Renal cortex interstitium (tissue), 11 donors: ENCODE measurements at regions not wholly inside any gene's neighbourhood (a gene's known extent, or its start where the extent isn't known, plus 50 kb on each side); places are given as distances from the start of the nearest gene placed in this dataset.

Experiments
- DNase-seq, 11 donors: peaks; one replicate each; pipeline ENCODE4 v3.0.0-alpha.2; 2013; ENCODE audit warnings: low read depth in 9 of 11, low spot score in 4 of 11; ENCODE audit errors: extremely low read depth in 1 of 11

GRCh38 chr6:14795451-14795850 lies 450.4 kb upstream of the JARID2 start:
- no peak for DNase-seq

GRCh38 chr6:14796974-14797762 lies 448.7 kb upstream of the JARID2 start:
- no peak for DNase-seq

DNA sequence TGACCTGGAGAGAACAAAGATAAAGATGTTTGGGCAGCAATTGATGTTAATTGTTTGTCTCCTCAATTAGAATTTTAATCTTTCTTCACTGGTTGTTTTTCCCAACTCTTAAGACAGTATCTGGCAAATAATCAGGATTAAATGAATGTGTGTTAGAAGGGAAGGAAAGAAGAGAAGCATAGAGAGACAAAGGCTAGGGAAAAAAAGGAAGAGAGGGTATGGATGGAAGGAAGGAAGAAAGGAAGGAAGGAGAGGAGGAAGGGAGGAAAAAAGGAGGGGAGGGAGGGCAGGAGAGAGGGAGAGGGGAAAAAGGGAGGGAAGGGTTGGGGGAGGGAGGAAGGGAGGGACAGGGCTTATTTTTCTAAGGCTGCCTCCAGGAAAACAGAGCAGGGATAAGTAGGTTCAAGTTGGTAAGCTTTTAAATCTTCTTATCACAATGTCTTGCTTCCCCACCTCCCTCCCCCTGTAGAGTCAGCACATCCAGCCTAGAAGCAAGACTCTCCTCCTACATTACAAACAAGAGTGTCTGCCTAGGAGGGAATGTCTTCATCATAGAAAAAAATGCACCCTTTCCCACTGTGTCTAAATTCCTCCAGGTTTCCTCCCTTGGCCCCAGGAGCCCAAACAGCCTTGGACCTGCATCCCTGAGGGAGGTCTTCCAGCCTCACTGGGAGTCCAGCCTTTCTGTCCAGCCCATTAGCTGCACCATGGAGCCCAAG lies 447.8 kb upstream of the JARID2 start:
- no peak for DNase-seq

- no peak for DNase-seq
Observed at GRCh38 chr6:14798594-14798982, 447.3 kb upstream of the JARID2 start.

DNA sequence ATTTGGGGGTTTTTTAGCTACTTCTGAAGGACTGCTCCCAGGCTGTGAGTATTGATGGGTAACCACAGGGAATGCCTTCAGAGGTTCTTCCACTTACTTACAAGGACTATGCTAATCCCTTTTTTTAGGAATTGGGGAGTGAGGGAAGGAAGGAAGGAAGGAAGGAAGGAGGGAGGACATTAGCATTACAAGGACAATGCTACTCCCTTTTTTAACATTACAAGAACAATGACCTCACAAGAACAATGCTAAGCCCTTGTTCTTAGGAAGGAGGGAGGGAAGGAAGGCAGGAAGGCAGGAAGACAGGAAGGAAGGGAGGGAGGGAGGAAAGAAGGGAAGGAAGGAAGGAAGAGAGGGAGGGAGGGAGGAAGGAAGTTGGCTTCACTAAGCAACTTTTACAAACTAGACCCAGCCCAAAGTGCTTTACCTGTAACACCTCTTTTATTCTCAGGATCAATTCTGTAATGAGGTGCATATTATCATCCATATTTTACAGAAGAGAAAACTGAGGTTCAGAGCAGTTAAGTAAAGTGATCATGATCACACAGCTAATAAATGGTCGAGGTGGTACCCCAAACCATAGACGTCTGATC lies 446.8 kb upstream of the JARID2 start:
- DNase-seq: no peak

- peak in 2 of 11 donors; percentile 36 to 44 for DNase-seq
Observed at GRCh38 chr6:14799928-14800327, 445.9 kb upstream of the JARID2 start.

- DNase-seq: no peak
Observed at GRCh38 chr6:14802514-14803160, 443.2 kb upstream of the JARID2 start.

- DNase-seq: no peak
Observed at GRCh38 chr6:14804001-14804784, 441.7 kb upstream of the JARID2 start.

DNA sequence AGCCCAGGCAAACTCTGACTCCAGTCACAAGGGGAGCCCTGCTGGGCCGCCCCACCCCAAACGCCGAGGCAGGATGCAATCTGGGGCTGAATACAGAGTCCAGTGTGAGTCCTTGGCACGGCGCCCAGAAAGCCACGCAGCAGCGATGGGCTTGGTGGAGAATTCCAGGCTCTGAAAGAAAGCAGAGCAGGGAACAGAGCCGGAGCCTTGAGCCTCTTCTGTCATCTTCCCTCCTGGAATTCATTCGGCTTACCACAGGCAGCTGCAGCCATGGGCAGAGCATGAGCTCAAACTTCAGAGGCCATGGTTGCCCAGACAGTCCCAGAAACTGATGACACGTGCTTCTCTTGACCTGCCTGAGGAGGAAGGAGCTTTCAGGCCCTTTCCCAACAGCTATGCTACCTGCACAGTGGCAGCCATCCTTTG lies 441.1 kb upstream of the JARID2 start:
- DNase-seq: peak in 3 of 11 donors; percentile 59 to 65 (median 59)

GRCh38 chr6:14806101-14806500 lies 439.8 kb upstream of the JARID2 start:
- DNase-seq: no peak

- DNase-seq: no peak
Observed at GRCh38 chr6:14807130-14807529, 438.7 kb upstream of the JARID2 start.

GRCh38 chr6:14807971-14808370 lies 437.9 kb upstream of the JARID2 start:
- no peak for DNase-seq

- no peak for DNase-seq
Observed at GRCh38 chr6:14810021-14810420, 435.8 kb upstream of the JARID2 start.

DNA sequence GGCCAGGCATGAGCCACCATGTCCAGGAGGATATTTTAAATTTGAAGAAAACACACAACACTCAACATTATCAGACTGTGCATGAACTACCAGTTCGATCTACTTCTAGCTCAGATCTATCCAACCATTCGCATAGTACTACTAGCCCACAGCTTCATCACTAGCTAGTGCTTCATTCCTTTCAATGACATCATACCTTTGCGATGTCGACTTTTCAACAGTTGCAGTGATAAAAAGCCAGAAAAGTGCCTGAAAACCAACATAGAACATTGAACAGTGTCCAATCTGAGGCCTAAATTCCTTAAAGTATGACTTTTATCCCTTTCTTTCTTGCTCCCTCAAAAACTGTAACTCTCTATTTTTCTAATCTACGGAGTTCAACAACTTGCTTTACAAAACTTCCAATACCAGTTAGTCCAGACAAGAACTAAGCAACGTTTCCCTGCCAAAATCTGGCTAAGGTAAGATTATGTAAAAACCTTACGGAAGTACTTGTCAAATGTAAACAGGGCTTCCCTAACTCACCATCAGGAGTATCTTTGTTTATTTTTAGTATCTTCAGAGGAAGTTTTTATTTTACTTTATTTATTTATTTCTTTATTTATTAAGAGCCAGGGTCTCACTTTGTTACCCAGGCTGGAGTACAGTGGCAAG lies 434.0 kb upstream of the JARID2 start:
- DNase-seq: no peak

DNA sequence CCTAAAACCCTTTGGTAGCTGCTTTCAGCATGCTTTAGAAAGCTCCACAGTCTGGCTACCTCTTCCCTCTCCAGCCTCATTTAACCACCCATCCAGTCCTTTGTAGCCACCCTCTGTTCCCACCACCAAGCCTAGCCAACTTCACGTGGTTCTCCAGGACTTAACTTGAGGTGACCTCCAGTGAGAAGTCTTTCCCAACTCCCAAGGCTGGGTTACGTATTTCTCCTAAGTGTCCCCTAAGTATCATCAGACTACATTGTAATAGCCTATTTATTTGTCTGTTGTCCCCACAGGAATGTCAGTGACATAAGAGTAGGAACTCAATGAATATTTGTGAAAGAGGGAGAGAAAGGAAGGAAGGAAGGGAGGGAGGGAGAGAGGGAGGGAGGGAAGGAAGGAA lies 431.9 kb upstream of the JARID2 start:
- DNase-seq: no peak

- no peak for DNase-seq
Observed at GRCh38 chr6:14816116-14816859, 429.6 kb upstream of the JARID2 start.

- no peak for DNase-seq
Observed at GRCh38 chr6:14817074-14817473, 428.8 kb upstream of the JARID2 start.

- DNase-seq: no peak
Observed at GRCh38 chr6:14818422-14818884, 427.4 kb upstream of the JARID2 start.
